ENCODE measurements at regions not wholly inside any gene's neighbourhood (a gene's known extent, or its start where the extent isn't known, plus 50 kb on each side); places are given as distances from the start of the nearest gene placed in this dataset.

- Mint-ChIP-seq H3K36me3 (ENCODE audit: low read depth, unreplicated experiment) (no peaks in the 10 kb centered on the region), H3K27ac (ENCODE audit: unreplicated experiment) (no peak overlapping the region), H3K4me1 (ENCODE audit: low read depth, unreplicated experiment) (peaks cover 3% of the 10 kb centered on the region), H3K4me3 (ENCODE audit: unreplicated experiment) (no peak overlapping the region), H3K9me3 (ENCODE audit: unreplicated experiment) (peaks cover 19% of the 10 kb centered on the region), H3K27me3 (ENCODE audit: low read depth, unreplicated experiment) (peaks cover 63% of the 10 kb centered on the region)
- Histone ChIP-seq H3K4me1 (ENCODE audit: insufficient read depth, low read length) (peaks cover 55% of the 10 kb centered on the region), H3K9me3 (ENCODE audit: insufficient read depth, low read depth, low read length) (no peaks in the 10 kb centered on the region), H3K36me3 (ENCODE audit: insufficient read depth, low read length) (no peaks in the 10 kb centered on the region), H3K9ac (ENCODE audit: low read length) (peak overlapping the region; percentile 82), H2AFZ (ENCODE audit: low read depth, low read length) (no peak overlapping the region), H4K20me1 (ENCODE audit: insufficient read depth, low read length) (no peaks in the 10 kb centered on the region), H3K27me3 (ENCODE audit: insufficient read depth, low read length) (peaks cover under 1% of the 10 kb centered on the region), H3K79me2 (ENCODE audit: insufficient read depth, low read length) (no peaks in the 10 kb centered on the region), H3K4me3 (ENCODE audit: insufficient read depth, low read depth, low read length) (no peak overlapping the region), H3K27ac (ENCODE audit: low read depth, low read length) (peak overlapping the region; percentile 97), H3K4me2 (ENCODE audit: low read length) (peak overlapping the region; percentile 80)
- TF ChIP-seq CTCF (IDR thresholded peaks at IDR 0.05; ENCODE audit: insufficient read depth, low read depth, low read length) (no peak), EZH2 (IDR thresholded peaks at IDR 0.05; ENCODE audit: insufficient read depth, low read length) (no peak)
- FAIRE-seq (no peak), DNase-seq (ENCODE audit: low read depth) (peak; percentile 82)
These were observed 244.8 kb downstream of the FOXL1 start for GRCh38 chr16:86823125-86823524.

DNA sequence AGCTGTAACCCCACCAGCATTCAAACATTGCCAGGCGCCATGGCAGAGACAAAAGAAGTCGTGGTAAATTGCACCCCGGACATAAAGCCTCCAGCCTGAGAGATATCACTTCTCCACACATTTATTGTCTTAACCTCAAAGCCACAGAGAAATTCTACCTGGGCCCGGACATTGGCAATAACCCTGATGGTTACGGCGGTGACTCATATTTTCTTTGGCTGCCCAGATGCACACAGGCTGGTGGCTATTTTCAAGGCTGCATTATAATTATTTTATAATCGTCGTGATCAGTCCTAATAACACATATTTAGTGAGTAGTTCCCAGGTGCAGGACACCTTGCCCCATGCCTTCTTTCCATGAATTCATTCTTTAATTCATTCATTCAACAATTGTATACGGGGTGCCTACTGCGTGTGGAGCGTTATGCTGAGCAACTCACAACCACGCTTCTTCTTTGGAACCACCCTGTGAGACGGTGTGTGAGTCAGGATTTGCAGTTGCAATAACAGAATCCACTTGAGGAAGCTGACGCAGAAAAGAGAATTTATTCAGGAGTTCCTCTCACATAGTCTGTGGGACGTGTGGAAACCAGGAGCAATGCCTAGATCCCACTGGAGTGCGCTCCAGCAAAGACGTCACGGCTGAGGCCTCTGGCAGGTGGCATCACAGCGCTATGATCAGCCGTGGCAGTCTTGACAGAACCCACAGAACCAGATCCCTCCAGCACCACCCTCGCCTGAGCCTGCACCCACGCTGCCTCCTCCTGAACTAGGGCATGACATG lies 245.7 kb downstream of the FOXL1 start:
- peaks cover 15% of the 10 kb centered on the region for H3K9me3 Mint-ChIP-seq (ENCODE audit: unreplicated experiment)
- no peaks in the 10 kb centered on the region for H3K79me2 ChIP-seq (ENCODE audit: insufficient read depth, low read length)
- peak overlapping the region; percentile 97 for H3K27ac ChIP-seq (ENCODE audit: low read depth, low read length)
- H3K27me3 ChIP-seq (ENCODE audit: insufficient read depth, low read length), result no peaks in the 10 kb centered on the region
- H3K4me1 Mint-ChIP-seq (ENCODE audit: low read depth, unreplicated experiment), result peaks cover 3% of the 10 kb centered on the region
- H2AFZ ChIP-seq (ENCODE audit: low read depth, low read length), result no peak overlapping the region
- peak; percentile 100 for DNase-seq (ENCODE audit: low read depth)
- H3K36me3 ChIP-seq (ENCODE audit: insufficient read depth, low read length), result no peaks in the 10 kb centered on the region
- no peaks in the 10 kb centered on the region for H4K20me1 ChIP-seq (ENCODE audit: insufficient read depth, low read length)
- FAIRE-seq, result no peak
- no peak for TF ChIP-seq CTCF (IDR thresholded peaks at IDR 0.05; ENCODE audit: insufficient read depth, low read depth, low read length)
- no peak for TF ChIP-seq EZH2 (IDR thresholded peaks at IDR 0.05; ENCODE audit: insufficient read depth, low read length)
- no peak overlapping the region for H3K4me3 Mint-ChIP-seq (ENCODE audit: unreplicated experiment)
- peak overlapping the region; percentile 27 for H3K4me3 ChIP-seq (ENCODE audit: insufficient read depth, low read depth, low read length)
- no peak overlapping the region for H3K27ac Mint-ChIP-seq (ENCODE audit: unreplicated experiment)
- peak overlapping the region; percentile 82 for H3K9ac ChIP-seq (ENCODE audit: low read length)
- peaks cover 60% of the 10 kb centered on the region for H3K27me3 Mint-ChIP-seq (ENCODE audit: low read depth, unreplicated experiment)
- no peaks in the 10 kb centered on the region for H3K9me3 ChIP-seq (ENCODE audit: insufficient read depth, low read depth, low read length)
- H3K36me3 Mint-ChIP-seq (ENCODE audit: low read depth, unreplicated experiment), result no peaks in the 10 kb centered on the region
- peaks cover 55% of the 10 kb centered on the region for H3K4me1 ChIP-seq (ENCODE audit: insufficient read depth, low read length)
- H3K4me2 ChIP-seq (ENCODE audit: low read length), result peak overlapping the region; percentile 80

GRCh38 chr16:86824751-86825296 lies 246.5 kb downstream of the FOXL1 start:
- Mint-ChIP-seq H3K27me3 (ENCODE audit: low read depth, unreplicated experiment) (peaks cover 63% of the 10 kb centered on the region), H3K4me1 (ENCODE audit: low read depth, unreplicated experiment) (peaks cover 3% of the 10 kb centered on the region), H3K27ac (ENCODE audit: unreplicated experiment) (no peak overlapping the region), H3K36me3 (ENCODE audit: low read depth, unreplicated experiment) (no peaks in the 10 kb centered on the region), H3K9me3 (ENCODE audit: unreplicated experiment) (peaks cover 15% of the 10 kb centered on the region), H3K4me3 (ENCODE audit: unreplicated experiment) (no peak overlapping the region)
- Histone ChIP-seq H3K4me3 (ENCODE audit: insufficient read depth, low read depth, low read length) (no peak overlapping the region), H2AFZ (ENCODE audit: low read depth, low read length) (no peak overlapping the region), H3K36me3 (ENCODE audit: insufficient read depth, low read length) (no peaks in the 10 kb centered on the region), H3K4me1 (ENCODE audit: insufficient read depth, low read length) (peaks cover 55% of the 10 kb centered on the region), H3K9me3 (ENCODE audit: insufficient read depth, low read depth, low read length) (no peaks in the 10 kb centered on the region), H3K27ac (ENCODE audit: low read depth, low read length) (peak overlapping the region; percentile 97), H3K4me2 (ENCODE audit: low read length) (peak overlapping the region; percentile 80), H3K9ac (ENCODE audit: low read length) (peak overlapping the region; percentile 82), H4K20me1 (ENCODE audit: insufficient read depth, low read length) (no peaks in the 10 kb centered on the region), H3K79me2 (ENCODE audit: insufficient read depth, low read length) (no peaks in the 10 kb centered on the region), H3K27me3 (ENCODE audit: insufficient read depth, low read length) (no peaks in the 10 kb centered on the region)
- TF ChIP-seq EZH2 (IDR thresholded peaks at IDR 0.05; ENCODE audit: insufficient read depth, low read length), result no peak
- TF ChIP-seq CTCF (IDR thresholded peaks at IDR 0.05; ENCODE audit: insufficient read depth, low read depth, low read length), result no peak
- DNase-seq (ENCODE audit: low read depth) (peak; percentile 76), FAIRE-seq (no peak)

Measured in astrocyte (in vitro differentiated cells and primary cell).